BE2C (cell line): ENCODE measurements at regions not wholly inside any gene's neighbourhood (a gene's known extent, or its start where the extent isn't known, plus 50 kb on each side); places are given as distances from the start of the nearest gene placed in this dataset.
A peak's percentile ranks its signal among the peaks of the same experiment; 100 is the strongest.

ENCODE experiments used
- DNase-seq: peaks from one replicate; pipeline ENCODE4 v3.0.0-alpha.2; 2020
- H3K27me3 ChIP-seq: fragments of 250-450 bp; sonication (Bioruptor Pico); 2 replicates; pipeline ENCODE4 v1.5.1; 2020; ENCODE audit warnings: mild to moderate bottlenecking
- H3K36me3 ChIP-seq: fragments of 250-450 bp; sonication (Bioruptor Pico); 2 replicates; pipeline ENCODE4 v1.5.1; 2020; ENCODE audit warnings: mild to moderate bottlenecking
- H3K4me1 ChIP-seq: fragments of 250-450 bp; sonication (Bioruptor Pico); 2 replicates; pipeline ENCODE4 v1.5.1; 2020
- H3K4me3 ChIP-seq: 2 replicates; pipeline ENCODE4 v1.5.1; 2011; ENCODE audit warnings: low read depth, low read length
- H3K9me3 ChIP-seq: fragments of 250-450 bp; sonication (Bioruptor Pico); 2 replicates; pipeline ENCODE4 v1.5.1; 2020
- TF ChIP-seq, protein P1 (sequence below): IDR thresholded peaks from 2 replicates; pipeline ENCODE4 v1.5.1; 2012; ENCODE audit warnings: mild to moderate bottlenecking, low read depth, low read length

DNA sequence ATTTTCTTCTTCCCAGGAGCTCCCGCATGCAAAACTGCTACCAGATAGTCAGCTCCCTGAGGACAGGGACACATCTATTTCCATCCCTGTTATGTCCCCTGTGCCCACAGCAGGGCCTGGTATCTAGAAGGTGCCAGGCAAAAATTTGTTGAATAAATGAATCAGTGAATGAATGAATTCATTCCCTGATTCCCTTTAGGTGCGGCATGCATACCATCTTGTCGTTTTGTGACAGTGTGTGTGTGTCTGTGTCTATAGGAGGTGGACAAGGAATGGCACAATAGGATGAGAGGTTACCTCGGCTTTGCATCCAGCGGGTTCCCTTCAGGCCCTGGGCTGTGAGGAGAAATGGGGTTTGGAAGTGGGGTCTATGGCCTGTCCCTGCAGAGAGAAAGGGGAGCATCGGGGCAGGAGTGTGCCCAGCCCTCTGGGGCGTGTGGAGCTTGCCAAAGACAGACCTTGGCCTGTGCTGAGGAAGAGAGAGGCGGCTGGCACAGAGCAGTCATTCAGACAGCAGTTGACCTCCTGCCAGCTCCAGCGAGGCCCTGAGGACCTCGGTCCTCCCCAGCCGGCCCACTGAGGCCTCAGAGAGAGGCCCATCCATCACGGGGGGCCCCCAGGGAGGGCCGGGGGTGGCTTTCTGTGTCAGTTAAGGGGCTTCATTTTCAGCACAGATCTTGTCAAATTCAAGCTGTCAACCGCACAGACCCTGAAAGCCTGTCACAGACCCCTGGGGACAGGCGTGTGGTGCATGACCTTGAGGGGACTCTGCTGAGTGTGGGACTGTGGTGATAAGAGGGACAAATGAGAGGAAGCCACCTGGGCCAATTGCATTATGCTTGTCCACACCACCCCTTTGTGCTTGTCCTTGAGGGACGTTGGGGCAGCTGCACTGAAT lies 125.9 kb upstream of the CXCR4 start:
- Histone ChIP-seq H3K36me3 (no peaks in the 10 kb centered on the region), H3K4me1 (no peaks in the 10 kb centered on the region), H3K9me3 (no peaks in the 10 kb centered on the region), H3K27me3 (no peaks in the 10 kb centered on the region), H3K4me3 (no peak overlapping the region)
- DNase-seq: peak; percentile 26
- TF ChIP-seq, protein P1, sequence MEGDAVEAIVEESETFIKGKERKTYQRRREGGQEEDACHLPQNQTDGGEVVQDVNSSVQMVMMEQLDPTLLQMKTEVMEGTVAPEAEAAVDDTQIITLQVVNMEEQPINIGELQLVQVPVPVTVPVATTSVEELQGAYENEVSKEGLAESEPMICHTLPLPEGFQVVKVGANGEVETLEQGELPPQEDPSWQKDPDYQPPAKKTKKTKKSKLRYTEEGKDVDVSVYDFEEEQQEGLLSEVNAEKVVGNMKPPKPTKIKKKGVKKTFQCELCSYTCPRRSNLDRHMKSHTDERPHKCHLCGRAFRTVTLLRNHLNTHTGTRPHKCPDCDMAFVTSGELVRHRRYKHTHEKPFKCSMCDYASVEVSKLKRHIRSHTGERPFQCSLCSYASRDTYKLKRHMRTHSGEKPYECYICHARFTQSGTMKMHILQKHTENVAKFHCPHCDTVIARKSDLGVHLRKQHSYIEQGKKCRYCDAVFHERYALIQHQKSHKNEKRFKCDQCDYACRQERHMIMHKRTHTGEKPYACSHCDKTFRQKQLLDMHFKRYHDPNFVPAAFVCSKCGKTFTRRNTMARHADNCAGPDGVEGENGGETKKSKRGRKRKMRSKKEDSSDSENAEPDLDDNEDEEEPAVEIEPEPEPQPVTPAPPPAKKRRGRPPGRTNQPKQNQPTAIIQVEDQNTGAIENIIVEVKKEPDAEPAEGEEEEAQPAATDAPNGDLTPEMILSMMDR: no peak

DNA sequence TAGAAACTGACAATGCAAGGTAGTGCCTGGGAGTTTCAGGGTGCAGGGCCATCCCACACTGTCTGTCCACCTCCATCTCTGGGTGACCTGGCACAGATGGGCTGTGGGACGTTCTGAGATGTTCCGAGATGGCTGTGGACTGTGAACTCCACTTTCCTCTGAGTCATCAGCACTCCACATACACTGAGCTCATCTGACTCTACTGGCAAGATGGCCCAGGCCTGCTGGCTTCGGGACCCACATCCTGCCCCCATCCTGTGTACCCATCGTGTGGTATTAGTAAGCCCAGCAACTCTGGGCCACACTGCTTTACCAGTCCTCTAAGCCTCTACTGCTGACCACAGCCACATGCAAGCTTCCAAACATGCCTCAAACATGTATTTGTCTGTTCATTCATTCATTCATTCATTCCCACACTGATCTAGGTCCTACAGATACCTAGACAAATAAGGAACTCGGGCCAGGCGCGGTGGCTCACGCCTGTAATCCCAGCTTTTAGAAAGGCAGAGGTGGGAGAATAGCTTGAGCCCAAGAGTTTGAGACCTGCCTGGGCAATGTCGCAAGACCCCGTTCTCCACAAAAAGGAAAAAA lies 124.8 kb upstream of the CXCR4 start:
- no peaks in the 10 kb centered on the region for H3K27me3 ChIP-seq
- H3K9me3 ChIP-seq: no peaks in the 10 kb centered on the region
- no peaks in the 10 kb centered on the region for H3K36me3 ChIP-seq
- DNase-seq: no peak
- no peaks in the 10 kb centered on the region for H3K4me1 ChIP-seq
- H3K4me3 ChIP-seq: no peak overlapping the region
- TF ChIP-seq, protein P1: no peak

DNA sequence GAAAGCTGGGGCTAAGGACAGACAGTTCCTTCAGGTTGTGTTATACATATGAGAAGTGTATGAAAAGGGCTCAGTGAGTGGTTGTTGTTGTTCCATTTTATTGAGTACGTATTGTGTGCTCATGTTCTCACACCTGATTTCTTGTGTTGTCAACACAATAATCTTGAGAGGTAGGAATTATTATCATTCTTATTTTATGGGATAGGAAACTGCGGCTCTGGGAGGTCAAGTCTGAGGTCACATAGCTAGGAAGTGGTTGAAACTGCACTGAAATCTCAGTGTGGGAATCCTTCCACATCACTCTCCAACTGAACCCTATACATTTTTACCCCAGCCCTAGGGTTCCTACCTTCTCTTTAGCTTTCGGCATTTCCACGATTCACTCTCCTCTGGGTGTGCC lies 124.2 kb upstream of the CXCR4 start:
- DNase-seq: no peak
- TF ChIP-seq, protein P1: no peak
- H3K27me3 ChIP-seq: no peaks in the 10 kb centered on the region
- H3K4me1 ChIP-seq: no peaks in the 10 kb centered on the region
- no peak overlapping the region for H3K4me3 ChIP-seq
- H3K9me3 ChIP-seq: no peaks in the 10 kb centered on the region
- no peaks in the 10 kb centered on the region for H3K36me3 ChIP-seq

DNA sequence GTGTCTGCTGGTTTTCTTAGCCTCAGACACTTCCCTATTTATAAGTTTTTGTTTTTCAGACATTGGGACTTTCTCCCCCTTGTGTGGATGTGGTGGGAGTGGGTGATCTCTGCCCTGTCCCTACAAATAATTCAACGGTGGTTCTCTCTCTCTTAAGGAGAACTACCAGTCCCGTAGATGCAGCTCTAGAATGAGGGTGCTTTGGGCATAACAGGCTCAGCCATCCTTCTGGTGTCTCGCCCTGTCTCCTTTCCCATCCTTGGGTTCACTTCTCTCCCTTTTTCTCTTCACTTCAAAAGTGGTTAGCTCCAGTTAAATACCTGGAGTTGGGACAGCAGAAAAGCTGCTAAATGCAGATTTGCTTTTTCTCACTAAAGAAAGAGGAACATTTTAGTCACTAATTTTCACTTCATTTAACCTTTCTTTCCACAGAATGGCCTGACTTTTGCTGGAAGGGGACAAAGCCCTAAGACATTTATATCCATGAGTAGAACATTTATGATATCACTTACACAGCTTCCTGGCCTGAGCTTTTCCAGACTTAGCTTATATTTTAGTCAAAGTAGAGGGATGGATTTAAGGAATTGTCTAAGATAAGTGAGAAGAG lies 121.2 kb upstream of the CXCR4 start:
- no peaks in the 10 kb centered on the region for H3K9me3 ChIP-seq
- no peaks in the 10 kb centered on the region for H3K4me1 ChIP-seq
- H3K4me3 ChIP-seq: no peak overlapping the region
- H3K36me3 ChIP-seq: no peaks in the 10 kb centered on the region
- DNase-seq: no peak
- TF ChIP-seq, protein P1: no peak
- no peaks in the 10 kb centered on the region for H3K27me3 ChIP-seq

DNA sequence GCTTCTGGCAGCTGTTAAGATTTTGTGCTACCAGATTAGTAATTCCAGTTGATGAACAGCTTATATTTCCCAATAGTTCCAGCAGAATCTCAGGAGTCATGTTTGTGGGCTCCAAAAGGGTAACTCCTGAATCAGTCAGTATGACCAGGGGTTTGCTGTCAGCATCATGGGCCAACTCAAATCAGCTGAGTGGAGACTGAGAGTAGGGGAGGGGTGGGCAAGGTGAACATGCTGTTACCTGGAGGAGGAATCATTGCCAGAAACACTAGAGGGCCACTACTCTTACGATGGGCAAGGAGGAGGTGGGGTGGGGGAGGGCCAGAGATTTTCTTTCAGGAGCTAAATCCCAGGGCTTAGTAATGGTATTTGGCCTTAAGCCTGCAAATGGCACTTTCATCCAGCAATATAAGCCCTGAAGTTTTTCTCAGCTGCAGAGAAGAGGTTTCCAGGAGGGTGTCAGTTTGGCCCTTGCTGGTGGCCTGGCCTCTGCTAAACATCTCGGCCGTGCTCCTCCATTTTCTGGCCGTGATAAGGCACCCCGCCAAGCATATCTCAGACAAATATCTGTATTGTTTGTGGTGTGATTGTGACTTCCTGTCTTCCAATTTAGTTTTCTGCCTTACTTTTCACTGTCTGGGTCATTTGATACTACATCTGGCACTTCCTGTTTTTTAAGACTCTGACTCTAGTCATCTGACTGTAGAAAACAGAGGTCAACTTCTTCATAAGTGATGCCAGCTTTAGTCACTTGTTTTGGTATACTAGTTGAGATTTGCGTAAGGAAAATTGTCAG lies 120.5 kb upstream of the CXCR4 start:
- no peaks in the 10 kb centered on the region for H3K4me1 ChIP-seq
- DNase-seq: no peak
- TF ChIP-seq, protein P1: no peak

More for the DNA sequence above, 120.5 kb upstream of the CXCR4 start:
- H3K27me3 ChIP-seq: no peaks in the 10 kb centered on the region
- no peak overlapping the region for H3K4me3 ChIP-seq
- H3K9me3 ChIP-seq: no peaks in the 10 kb centered on the region
- no peaks in the 10 kb centered on the region for H3K36me3 ChIP-seq
